ENCODE measurements at regions not wholly inside any gene's neighbourhood (a gene's known extent, or its start where the extent isn't known, plus 50 kb on each side); places are given as distances from the start of the nearest gene placed in this dataset.

DNA sequence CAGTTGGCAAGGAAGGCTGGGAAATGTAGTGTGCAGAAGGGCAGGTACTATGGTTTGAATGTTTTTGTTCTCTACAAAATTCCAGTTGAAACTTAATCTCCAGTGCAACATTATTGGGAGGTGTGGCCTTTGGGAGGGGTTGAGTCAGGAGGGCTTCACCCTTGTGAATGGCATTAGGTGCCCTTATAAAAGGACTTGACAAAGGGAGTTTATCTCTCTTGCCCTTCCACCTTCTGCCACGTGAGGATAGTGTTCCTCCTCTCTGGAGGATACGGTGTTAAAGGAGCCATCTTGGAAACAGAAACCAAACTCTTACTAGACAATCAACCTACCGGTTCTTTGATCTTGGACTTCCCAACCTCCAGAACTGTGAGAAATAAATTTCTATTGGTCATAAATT, 82.2 kb upstream of the LRFN2 start (continued):
- TF ChIP-seq ZNF788 (CRISPR knock-in tag; IDR thresholded peaks at IDR 0.05; ENCODE audit: borderline replicate concordance) = no peak
- no peak for TF ChIP-seq EZH2 (conservative IDR thresholded peaks at IDR 0.05; ENCODE audit: low read depth, low read length)
- TF ChIP-seq, protein P1, sequence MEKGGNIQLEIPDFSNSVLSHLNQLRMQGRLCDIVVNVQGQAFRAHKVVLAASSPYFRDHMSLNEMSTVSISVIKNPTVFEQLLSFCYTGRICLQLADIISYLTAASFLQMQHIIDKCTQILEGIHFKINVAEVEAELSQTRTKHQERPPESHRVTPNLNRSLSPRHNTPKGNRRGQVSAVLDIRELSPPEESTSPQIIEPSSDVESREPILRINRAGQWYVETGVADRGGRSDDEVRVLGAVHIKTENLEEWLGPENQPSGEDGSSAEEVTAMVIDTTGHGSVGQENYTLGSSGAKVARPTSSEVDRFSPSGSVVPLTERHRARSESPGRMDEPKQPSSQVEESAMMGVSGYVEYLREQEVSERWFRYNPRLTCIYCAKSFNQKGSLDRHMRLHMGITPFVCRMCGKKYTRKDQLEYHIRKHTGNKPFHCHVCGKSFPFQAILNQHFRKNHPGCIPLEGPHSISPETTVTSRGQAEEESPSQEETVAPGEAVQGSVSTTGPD (CRISPR knock-in tag; IDR thresholded peaks at IDR 0.05) = no peak
- TF ChIP-seq SNAPC2 (CRISPR knock-in tag; IDR thresholded peaks at IDR 0.05) = no peak
- TF ChIP-seq, protein P2, sequence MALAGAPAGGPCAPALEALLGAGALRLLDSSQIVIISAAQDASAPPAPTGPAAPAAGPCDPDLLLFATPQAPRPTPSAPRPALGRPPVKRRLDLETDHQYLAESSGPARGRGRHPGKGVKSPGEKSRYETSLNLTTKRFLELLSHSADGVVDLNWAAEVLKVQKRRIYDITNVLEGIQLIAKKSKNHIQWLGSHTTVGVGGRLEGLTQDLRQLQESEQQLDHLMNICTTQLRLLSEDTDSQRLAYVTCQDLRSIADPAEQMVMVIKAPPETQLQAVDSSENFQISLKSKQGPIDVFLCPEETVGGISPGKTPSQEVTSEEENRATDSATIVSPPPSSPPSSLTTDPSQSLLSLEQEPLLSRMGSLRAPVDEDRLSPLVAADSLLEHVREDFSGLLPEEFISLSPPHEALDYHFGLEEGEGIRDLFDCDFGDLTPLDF (CRISPR knock-in tag; IDR thresholded peaks at IDR 0.05) = no peak

DNA sequence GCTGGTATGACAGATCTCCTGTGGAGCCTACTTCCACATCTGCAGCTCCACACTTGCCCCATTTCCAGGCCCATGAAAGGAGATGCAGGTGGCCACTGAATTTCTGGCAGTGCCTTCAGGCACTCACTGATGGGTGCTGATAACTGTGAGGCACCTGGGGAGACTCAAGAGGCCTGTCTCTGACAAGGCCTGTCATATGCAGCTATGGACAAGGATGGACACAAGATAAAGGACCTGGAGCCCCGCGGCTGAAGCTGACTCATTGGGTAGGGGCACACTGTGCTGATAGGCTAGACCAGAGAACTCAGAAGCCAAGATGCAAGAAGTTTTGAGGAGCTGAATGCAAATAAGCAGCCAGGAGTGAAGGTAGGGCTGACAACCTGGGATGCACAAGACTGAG, 81.0 kb upstream of the LRFN2 start:
- no peak overlapping the region for H3K4me2 ChIP-seq (ENCODE audit: low read depth, low read length)
- ATAC-seq (no peak), DNase-seq (ENCODE audit: low spot score) (no peak), FAIRE-seq (no peak)
- H3K9ac ChIP-seq (ENCODE audit: insufficient read depth, low read depth, low read length) = no peak overlapping the region
- no peaks in the 10 kb centered on the region for H3K36me3 ChIP-seq (replicated peaks in 1 of 2; ENCODE audit: control insufficient read depth in 1 of 2, insufficient read depth in 2 of 2, low read length in 2 of 2)
- intact Hi-C loops (cut with micrococcal nuclease; ENCODE audit: unreplicated experiment) = no loop called here
- BruUV-seq (replicated peaks) = no TSS peak
- no peak overlapping the region for H2AFZ ChIP-seq (ENCODE audit: low read length)
- H4K20me1 ChIP-seq (ENCODE audit: insufficient read depth, low read length) = no peaks in the 10 kb centered on the region
- H3K27me3 ChIP-seq (ENCODE audit: control insufficient read depth in 1 of 2, insufficient read depth in 2 of 2, low read length in 2 of 2) = peaks cover 2 to 7% of the 10 kb centered on the region in 2 experiments; a peak in 2 of 5 replicates
- in situ Hi-C loops (cut with HindIII; ENCODE audit: extremely low pct_ligation_motif_present, low pct_unique_long_range_greater_than_20kb) = no loop called here
- no peaks in the 10 kb centered on the region for H3K79me2 ChIP-seq (ENCODE audit: insufficient read depth, low read length)
- H3K9me3 ChIP-seq (ENCODE audit: low read length) = no peaks in the 10 kb centered on the region
- H3K4me1 ChIP-seq (ENCODE audit: insufficient read depth, low read length) = peaks cover 7% of the 10 kb centered on the region; the same call in 1 of the 2 replicates
- ChIA-PET POLR2A (no interaction called here), CTCF (ENCODE audit: low intra/inter-chr PET ratio, low total read pairs) (no interaction called here)
- no peak overlapping the region for H3K4me3 ChIP-seq (replicated peaks in 1 of 3; ENCODE audit: insufficient read depth in 1 of 3, low read depth in 2 of 3, low read length in 3 of 3)
- 10% methylated on average over 2 of the region's 2 CpGs for WGBS (ENCODE audit: low lambda C conversion rate)
- no peak overlapping the region for H3K27ac ChIP-seq (ENCODE audit: extremely low read length, insufficient read depth, low read length)
- TF ChIP-seq ZNF282 (IDR thresholded peaks at IDR 0.05; ENCODE audit: partially characterized antibody) (no peak), NBN (conservative IDR thresholded peaks at IDR 0.05) (no peak), ZNF33A (CRISPR knock-in tag; IDR thresholded peaks at IDR 0.05; ENCODE audit: borderline replicate concordance) (no peak), ZBTB42 (CRISPR knock-in tag; IDR thresholded peaks at IDR 0.05) (no peak), MEF2D (CRISPR knock-in tag; IDR thresholded peaks at IDR 0.05) (no peak), PPARG (CRISPR knock-in tag; conservative IDR thresholded peaks at IDR 0.05) (no peak), ZNF460 (CRISPR knock-in tag; IDR thresholded peaks at IDR 0.05; ENCODE audit: borderline replicate concordance) (no peak), CREM (IDR thresholded peaks at IDR 0.05) (no peak), CREM (CRISPR knock-in tag; IDR thresholded peaks at IDR 0.05) (no peak)
- TF ChIP-seq, protein P3, sequence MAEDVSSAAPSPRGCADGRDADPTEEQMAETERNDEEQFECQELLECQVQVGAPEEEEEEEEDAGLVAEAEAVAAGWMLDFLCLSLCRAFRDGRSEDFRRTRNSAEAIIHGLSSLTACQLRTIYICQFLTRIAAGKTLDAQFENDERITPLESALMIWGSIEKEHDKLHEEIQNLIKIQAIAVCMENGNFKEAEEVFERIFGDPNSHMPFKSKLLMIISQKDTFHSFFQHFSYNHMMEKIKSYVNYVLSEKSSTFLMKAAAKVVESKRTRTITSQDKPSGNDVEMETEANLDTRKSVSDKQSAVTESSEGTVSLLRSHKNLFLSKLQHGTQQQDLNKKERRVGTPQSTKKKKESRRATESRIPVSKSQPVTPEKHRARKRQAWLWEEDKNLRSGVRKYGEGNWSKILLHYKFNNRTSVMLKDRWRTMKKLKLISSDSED (CRISPR knock-in tag; IDR thresholded peaks at IDR 0.05) = no peak
- TF ChIP-seq, protein P4, sequence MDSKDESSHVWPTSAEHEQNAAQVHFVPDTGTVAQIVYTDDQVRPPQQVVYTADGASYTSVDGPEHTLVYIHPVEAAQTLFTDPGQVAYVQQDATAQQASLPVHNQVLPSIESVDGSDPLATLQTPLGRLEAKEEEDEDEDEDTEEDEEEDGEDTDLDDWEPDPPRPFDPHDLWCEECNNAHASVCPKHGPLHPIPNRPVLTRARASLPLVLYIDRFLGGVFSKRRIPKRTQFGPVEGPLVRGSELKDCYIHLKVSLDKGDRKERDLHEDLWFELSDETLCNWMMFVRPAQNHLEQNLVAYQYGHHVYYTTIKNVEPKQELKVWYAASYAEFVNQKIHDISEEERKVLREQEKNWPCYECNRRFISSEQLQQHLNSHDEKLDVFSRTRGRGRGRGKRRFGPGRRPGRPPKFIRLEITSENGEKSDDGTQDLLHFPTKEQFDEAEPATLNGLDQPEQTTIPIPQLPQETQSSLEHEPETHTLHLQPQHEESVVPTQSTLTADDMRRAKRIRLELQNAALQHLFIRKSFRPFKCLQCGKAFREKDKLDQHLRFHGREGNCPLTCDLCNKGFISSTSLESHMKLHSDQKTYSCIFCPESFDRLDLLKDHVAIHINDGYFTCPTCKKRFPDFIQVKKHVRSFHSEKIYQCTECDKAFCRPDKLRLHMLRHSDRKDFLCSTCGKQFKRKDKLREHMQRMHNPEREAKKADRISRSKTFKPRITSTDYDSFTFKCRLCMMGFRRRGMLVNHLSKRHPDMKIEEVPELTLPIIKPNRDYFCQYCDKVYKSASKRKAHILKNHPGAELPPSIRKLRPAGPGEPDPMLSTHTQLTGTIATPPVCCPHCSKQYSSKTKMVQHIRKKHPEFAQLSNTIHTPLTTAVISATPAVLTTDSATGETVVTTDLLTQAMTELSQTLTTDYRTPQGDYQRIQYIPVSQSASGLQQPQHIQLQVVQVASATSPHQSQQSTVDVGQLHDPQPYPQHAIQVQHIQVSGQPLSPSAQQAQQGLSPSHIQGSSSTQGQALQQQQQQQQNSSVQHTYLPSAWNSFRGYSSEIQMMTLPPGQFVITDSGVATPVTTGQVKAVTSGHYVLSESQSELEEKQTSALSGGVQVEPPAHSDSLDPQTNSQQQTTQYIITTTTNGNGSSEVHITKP (CRISPR knock-in tag; IDR thresholded peaks at IDR 0.05; ENCODE audit: low read depth) = no peak
